Amniotic stem cell (primary cell): ENCODE measurements at regions not wholly inside any gene's neighbourhood (a gene's known extent, or its start where the extent isn't known, plus 50 kb on each side); places are given as distances from the start of the nearest gene placed in this dataset.

Experiments used
- DNase-seq: peaks from one replicate; lab custom pipeline; 2025; lab: John Stamatoyannopoulos, UW

DNA sequence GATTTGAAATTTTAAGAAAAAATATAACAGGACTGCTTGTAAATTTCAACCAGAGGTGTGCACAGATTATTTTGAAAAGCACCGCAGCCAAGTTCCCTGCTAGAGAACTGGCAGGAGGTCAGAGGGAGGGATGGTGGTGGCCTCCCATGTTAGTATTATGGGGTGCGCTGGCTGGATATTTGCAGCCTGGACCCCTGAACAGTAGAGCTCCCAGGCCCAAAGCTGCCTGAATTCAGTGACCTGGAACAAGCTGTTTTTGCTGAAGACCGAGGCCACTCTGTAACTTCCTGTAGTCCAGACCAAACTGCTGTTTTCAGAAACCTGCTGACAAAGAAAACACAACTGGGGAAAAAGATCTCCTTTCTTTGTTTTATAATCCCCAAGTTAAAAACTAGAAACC lies 314.3 kb downstream of the TNS1 start:
- no peak for DNase-seq

DNA sequence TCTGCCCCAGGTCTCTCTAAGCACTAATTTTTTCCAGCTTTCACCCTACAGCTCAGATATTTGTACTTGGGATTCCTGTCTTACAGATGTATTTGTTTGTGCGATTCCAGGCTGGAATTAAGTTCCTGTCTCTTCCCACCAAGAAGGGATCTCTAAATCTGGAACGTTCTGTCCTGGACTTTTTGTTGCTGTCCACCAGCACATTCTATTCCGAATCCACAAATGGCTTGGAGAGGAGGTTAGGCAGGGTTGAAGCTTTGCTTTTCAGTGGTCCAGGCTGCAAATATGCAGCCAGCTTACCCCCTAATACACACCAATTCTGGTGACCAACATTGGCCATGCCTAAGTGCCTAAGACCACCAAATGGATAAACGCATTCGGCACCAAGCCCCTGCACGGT lies 315.0 kb downstream of the TNS1 start:
- no peak for DNase-seq

DNA sequence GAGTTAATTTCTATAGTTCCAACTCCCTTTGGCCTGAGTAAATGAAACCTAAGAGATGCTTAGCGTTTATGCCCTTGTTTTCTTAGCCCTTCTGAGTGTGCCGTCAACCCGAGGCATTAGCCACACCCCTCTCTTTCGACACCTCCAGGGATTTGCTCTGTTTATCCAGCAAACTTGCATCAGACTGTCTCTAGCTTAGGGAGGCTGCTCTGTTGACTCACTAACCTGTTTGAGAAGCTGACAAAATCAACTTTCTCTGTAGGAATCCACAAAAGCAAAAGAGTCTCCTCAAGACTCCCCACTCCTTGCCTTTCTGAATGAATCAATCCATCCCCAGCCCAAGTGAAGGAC lies 317.6 kb downstream of the TNS1 start:
- peak; percentile 68 for DNase-seq

DNA sequence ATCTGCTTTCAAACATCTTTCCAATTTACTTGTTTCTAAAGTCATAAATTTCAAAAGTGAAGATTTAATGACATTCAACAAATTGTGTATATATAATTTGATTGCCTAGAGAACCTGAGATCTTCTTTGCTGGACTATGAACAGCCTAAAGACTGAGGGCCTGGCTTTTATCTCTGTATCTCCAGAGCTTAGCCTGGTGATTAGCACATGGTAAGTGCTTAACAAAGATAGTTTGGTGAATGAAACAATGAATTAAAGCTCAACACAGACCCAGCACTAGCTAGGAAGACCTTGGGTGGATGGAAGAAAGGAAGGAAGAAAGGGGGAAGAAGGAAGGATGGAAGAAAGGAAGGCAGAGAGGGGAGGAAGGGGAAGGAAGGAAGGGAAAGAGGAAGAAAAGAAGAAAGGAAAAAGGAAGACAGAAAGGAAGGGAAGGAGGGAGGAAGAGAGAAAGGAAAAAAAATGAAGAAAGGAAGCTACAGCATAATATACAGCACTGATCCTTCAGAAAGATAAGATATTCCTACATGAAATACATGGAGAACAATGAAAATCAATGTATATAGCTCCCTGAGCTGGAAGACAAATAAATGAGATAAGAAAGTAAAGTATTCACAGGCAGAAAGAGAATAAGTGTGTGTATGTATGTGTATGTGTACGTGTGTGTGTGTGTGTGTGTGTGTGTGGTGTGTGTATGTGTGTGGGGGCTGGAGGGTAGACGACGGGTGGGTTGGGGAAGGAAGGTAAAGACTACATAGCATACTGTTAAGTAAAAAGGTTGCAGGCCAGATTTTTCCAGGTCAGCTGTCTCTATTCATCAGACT lies 318.2 kb downstream of the TNS1 start:
- DNase-seq, result no peak

DNA sequence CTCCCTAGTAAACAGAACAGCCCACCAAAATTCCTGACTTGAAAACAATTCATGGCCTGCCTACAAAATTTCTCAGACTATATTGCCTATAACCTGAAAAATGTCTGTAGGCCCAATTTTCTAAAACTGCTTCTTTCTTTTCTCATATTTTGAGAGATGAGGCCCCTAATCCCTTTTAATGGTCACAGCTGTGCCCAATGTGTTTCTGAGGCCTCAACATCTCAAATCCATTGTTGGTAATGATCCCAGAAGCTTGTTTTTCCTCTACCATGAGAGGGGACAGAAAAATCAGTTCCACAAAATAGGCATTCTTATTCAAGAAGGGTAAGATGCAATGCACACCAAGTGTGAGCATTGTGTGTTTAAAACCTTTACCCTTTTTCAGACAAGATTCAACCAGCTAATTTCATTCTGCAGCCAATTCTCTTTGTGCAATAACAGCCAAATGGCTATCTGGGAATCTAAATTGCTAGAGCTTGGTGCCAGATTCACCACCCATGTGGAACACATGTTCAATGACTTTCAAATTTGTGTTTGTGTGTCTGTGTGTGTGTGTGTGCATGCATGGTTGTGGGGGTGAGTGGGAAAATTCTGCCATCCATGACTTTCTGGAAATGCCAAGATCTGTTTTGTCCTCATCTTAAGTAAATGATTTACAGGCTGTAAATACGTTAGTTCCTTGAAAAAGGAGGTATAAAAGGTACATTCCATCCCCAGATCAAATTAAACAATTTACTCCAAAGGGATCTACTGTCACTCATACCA lies 319.5 kb downstream of the TNS1 start:
- DNase-seq, result no peak

DNA sequence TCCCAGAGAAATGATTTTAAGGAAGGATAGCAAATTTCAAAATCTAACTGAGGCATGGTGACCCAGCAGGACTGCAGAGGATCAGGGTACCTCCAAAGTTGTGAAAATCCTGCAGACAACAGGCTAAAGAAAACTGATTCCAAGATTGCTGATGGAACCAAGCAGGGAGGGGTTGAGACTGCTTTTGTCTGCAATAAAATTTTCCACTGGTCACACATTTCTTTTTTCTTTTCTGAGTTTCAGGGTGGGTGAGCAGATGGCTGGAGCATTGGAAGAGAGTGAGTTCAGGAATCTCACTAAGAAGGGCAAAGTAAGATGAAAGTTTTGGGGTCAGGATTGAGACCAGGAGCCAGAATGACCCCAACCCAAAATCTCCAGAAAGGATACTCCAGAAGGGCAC lies 321.0 kb downstream of the TNS1 start:
- DNase-seq, result no peak

DNA sequence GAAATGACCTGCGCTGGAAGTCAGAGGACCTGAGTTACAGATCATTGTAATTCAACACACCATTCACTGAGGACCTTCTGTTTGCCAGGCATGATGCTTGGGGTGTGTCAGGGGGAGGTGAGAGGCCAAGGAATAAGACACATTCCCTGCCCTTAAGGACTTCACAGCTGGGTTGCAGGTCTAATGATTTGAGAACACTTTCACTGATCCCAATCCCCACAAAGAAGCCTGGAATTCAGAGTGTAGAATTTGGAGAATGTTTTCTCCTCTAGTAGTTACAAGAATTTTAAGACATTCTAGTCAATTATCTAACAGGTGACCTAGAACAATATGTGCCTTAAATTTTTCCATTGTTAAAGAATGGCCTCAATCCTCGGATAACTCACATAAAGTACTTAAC lies 322.4 kb downstream of the TNS1 start:
- DNase-seq, result no peak

DNA sequence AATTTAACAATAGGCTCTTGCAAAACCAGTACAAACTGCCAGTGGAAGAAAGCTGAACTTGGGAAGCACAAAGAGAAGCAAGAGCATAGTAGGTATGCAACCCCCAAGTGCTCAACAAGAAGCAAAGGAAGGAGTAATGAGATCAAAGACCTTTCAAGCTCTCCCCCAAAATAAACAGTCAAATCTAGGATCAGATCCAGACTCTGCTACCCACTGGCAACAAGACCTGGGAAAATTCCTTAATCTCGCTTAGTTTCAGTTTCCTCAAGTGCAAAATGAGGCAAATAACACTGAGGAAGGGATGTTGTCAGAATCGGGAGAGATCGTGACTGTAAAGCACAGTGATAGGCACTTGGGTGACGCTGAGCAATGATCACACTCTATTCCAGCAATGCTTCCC lies 329.2 kb downstream of the TNS1 start:
- DNase-seq, result no peak

DNA sequence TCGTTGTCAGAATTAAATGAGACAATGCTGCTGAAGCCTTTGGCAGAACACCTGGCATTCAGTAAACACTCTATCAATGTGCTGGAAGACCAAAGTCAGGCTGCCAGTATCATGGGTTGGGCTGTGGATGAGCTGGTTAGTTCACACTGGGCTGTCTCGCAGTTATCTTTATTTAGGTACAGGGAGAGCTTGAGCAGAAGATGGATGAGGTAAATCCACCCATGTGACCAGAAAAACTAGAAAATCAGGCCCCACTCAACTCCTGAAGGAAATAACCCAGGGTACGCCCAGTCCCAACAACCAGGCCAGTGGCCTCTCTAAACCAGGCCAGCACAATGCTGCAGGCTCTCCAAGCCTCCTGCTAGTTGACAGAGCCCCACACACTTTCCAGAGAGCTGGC lies 330.3 kb downstream of the TNS1 start:
- DNase-seq, result no peak

DNA sequence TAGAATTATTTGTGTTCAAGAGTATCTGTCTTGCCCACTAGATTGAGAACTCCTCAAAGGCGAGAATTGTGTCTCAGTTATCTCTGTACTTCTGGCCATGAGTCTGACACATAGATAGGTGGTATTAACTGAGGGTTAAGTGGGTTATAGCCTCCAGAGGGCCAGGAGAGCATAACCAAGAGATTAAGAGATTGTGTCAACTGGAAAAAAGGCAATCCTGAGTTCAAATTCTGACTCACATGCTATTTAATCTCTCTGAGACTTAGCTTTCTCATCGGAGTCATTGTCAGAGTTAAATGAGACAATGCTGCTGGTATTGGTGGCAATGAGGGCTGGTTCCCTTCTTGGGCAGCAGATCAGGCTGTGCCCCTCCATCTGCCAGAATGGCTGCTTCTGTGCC lies 330.9 kb downstream of the TNS1 start:
- no peak for DNase-seq

DNA sequence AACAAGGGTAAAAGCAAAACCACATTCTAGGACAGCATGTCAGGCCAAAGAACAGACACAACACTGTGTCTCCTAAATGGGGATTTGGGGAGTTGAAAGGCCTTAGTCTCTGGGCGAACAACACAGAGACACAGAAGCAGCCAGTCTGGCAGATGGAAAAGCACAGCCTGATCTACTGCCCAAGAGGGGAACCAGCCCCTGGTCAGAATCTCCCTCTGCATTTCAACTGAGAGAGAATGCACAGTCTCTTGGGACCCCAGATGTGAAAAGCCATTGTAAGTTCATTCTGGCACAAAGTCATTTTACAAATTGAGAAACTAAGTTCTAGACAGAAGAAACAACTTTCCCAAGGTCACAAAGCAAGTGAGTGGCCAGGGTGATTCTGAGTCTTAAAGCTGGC lies 331.7 kb downstream of the TNS1 start:
- DNase-seq, result no peak

DNA sequence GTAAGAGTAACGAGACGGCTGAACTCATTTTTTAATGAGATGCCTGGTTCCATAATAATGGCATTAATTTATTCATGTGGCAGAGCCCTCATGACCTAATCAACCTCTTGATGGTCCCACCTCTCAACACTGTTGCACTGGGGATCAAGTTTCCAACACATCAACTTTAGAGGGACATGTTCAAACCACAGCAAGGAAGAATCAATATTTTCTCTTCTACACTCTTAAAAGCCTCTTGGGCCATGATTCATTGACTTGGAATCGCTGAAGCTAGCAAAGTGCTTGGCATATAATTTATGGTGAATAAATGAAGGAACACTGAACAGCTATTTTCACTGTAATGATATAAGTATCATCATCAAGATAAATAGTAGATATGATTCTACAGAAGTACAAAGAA lies 333.0 kb downstream of the TNS1 start:
- no peak for DNase-seq

DNA sequence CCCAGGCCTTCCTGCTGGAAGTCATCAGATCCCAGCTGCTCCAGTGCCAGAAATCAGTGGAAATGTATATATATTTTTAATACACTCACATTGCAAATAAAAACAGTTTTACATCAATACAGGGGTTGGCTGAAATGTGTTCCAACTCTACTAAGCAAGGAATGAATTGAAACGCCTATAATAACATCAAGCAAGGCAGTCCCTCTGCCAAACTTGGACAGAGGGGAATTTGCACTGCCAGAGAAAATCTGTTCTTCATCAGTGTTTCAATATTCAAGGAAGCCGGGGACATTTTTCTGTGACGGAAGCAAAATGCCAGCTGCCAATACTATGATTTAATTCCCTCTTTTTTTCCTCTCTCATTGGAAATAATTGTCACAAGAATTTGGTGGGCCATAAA lies 335.3 kb downstream of the TNS1 start:
- no peak for DNase-seq

DNA sequence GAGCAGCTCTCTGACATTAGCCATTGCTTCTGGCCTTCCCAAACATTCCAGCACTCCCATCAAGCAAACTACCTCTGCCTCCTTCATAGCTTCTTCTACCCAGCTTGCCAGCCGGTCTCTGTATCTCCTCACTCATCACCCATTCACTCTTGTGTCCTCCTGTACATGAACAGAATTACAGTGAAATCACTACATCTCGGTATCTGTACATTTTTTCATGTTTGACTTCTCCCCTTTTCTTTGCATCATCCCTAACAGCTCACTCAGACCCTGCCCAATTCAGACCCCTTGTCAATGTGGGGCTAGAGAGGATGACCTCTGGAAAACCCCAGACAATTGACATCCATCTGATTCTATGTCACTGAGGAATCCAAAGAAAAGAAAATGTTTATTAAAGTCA lies 335.8 kb downstream of the TNS1 start:
- no peak for DNase-seq

DNA sequence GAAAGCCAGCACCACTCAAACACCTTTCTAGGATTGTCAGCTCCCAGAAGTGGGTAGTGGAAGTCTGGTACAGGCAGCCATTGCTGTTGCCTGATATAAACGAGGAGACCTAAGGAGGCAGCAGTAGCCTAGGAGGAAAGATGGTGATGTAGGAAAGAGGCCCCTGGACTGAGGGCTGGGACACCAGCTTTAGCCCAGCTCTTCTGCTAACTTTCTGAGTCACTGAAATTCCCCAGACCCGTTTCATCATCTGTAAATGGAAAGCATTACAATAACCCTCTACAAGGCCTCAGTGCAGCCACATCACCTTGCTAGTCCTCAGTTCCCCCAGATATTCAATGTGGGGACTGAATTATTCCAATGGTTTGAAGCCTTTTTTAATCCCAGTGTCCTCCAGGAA lies 336.5 kb downstream of the TNS1 start:
- DNase-seq, result no peak

DNA sequence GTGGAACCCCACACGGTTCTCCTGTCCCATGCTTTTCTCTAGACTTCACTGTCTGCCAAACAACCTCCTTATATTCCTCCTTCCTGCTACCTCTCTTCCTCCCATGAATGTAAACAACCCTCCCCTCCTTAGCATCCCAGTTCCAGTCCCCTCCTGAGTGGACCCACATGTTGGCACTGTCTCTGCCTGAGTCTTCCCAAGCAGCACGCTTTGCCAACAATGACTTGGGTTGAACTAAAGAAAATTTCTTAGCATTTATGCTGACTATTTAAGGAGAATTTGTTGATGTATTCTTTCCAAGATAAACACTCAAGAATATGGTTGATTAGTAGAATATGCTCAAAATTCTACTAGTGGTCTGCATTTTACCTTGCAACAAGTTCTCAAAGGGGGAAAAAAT lies 338.0 kb downstream of the TNS1 start:
- no peak for DNase-seq

DNA sequence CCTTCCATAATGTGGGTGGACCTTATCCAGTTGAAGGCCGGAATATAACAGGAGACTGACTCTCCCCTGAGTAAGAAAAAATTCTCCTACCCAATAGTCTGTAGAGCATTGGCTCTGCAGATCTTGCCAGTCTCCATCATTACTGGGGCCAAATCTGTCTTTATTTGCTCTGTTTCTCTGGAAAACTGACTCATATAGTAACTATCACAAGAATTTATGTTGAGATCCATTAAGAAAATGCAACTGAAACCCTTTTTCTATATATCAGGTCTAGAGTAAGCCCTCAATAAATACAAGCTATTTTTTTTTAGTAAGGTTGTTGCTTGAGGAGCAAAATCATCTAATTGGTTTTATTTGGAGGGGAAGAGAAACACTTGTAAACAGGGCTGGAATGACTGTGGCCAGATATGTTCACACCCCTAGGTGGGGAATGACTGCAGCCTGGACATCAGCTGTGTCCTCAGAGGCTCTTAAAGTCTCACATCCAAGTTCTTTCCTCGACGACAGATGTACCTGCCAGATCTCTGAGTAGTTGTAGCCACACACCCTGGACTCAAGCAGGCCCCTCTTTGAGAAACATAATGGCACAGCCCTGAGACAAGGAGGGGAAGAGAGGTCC lies 339.7 kb downstream of the TNS1 start:
- DNase-seq, result no peak

DNA sequence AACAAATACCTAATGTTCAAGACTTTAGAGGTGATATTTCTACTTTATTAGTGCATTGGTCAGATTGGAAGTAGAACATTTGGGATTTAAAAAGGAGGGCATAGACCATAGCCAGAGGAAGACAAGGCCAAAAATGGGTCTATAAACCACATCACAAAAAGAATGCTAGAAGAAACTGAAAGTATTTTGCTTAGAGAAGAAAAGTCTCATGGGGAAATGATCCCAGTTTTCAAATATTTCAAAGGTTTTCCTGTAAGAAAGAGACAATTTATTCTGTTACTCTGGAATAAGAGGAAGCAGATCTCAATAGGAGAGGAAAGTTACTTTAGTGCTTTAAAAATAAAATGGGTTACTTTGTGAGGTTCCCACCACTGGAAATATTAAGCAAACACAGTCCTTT lies 341.4 kb downstream of the TNS1 start:
- no peak for DNase-seq

DNA sequence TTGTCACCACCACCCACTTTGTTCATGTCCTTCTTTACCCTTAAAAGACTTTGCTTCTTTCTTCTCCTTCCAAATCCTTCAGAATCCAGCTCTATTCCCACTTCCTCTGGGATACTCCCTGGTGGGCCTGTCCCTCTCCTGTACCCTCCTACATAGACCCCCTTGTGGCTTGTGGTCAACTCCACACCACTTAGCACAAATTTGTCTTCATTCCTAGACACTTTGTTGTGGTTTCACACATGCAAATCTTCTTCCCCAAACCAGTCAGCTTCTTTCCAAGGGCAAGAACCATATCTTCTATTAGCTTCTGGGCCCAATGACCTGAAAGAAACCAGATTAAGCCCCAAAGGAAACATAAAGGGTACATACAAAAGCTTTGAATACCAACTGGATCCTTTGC lies 342.4 kb downstream of the TNS1 start:
- no peak for DNase-seq

DNA sequence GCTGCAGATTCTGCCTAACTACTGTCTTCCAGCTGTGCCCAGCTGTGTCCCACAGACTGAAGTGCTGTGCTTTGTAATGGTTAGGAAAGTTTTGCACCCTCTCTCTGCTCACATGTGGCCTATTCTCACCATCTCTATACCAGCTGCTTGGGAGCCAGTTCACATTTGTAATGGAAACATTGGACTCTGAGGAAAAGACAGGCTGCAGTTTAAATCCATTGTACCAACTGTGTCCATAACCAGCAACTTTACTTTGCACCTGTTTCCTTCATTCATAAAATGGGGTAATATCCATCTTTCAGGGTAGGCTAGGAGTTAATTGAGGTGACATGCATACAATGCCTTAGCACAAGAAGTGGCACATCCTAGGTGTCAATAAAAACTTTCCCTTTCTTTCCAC lies 344.0 kb downstream of the TNS1 start:
- no peak for DNase-seq

DNA sequence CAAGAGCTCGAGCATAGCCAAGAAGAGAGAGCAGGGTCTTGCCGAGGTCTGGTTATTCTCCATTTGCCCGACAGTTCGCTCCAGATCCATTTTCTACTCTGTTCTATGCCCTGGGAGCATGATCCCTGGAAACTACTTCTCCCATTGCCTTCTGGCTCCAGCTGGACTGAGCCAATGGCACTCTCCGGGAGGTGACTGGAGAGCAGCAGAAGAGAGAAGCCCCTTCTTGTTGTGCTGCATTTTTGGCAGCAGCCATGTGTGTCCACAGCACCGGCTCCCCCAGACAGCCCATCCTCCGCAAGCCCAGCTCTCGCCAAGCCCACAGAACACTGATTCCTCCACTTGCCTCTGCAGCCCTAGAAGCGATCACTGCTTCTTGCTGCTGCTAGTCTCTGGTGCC lies 345.5 kb downstream of the TNS1 start:
- no peak for DNase-seq

DNA sequence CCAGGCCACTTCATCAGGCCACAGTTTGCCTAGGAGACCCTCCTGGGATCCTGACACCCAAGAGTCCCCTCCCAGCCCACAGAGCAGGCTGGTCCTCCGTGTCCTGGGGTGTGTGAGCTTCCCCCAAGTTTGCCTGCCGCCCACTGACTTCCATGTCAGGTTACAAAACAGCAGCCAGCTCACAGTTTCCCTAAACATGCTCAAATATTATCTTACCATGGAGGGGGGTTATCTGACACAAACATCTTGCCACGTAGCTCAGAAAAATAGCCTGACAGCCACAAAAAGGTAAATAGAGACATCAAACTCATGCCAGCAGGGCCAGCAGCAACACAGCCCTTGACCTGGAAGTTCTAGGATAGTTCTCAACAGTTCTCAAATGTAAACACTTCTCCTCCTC lies 346.5 kb downstream of the TNS1 start:
- DNase-seq, result no peak

DNA sequence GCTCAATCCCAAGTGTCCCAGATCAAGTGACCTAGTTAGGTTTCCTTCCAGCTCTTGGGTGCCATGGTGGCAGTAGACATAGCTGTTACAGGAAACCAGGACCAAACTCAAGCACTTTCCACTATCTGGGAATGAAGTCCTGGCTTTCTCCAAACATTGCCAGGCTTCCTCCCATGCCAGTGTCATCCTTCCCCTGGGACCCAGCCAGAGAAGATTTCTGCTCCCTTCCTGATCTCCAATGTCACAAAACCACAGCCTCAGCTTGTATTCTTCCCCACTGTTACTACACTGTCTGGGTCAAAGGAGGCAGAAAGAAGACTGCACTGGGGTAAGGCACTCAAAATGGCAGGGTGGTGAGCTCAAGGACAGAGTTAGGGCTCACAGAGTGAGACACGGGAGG lies 347.1 kb downstream of the TNS1 start:
- no peak for DNase-seq
